Activated gamma-delta T cell (primary cell): ENCODE measurements at regions not wholly inside any gene's neighbourhood (a gene's known extent, or its start where the extent isn't known, plus 50 kb on each side); places are given as distances from the start of the nearest gene placed in this dataset.
"Not testable (repeated sequence)": the region's sequence is repeated elsewhere in the genome, so short reads cannot be mapped to it uniquely, and the experiment has no call there.

ENCODE experiments used
- DNase-seq: peaks from one replicate; lab custom pipeline; 2025; lab: John Stamatoyannopoulos, UW

GRCh38 chr13:37225414-37226070 is 120.1 kb upstream of the CSNK1A1L start:
- DNase-seq: no peak

- DNase-seq: no peak
Measured at GRCh38 chr13:37216331-37216730, 110.9 kb upstream of the CSNK1A1L start.

- no peak for DNase-seq
Measured at GRCh38 chr13:37212826-37213225, 107.4 kb upstream of the CSNK1A1L start.

GRCh38 chr13:37211487-37211886 is 106.0 kb upstream of the CSNK1A1L start:
- no peak for DNase-seq

GRCh38 chr13:37209621-37210580 is 104.4 kb upstream of the CSNK1A1L start:
- DNase-seq: no peak

- DNase-seq: no peak
Measured at GRCh38 chr13:37207691-37208451, 102.4 kb upstream of the CSNK1A1L start.

GRCh38 chr13:37202264-37202663 is 96.8 kb upstream of the CSNK1A1L start:
- no peak for DNase-seq

- DNase-seq: no peak
Measured at GRCh38 chr13:37201081-37201480, 95.6 kb upstream of the CSNK1A1L start.

GRCh38 chr13:37198629-37199028 is 93.2 kb upstream of the CSNK1A1L start:
- no peak for DNase-seq

- no peak for DNase-seq
Measured at GRCh38 chr13:37195621-37196020, 90.2 kb upstream of the CSNK1A1L start.

GRCh38 chr13:37194428-37194861 is 89.0 kb upstream of the CSNK1A1L start:
- DNase-seq: no peak

GRCh38 chr13:37192956-37193355 is 87.5 kb upstream of the CSNK1A1L start:
- no peak for DNase-seq

GRCh38 chr13:37187621-37188020 is 82.2 kb upstream of the CSNK1A1L start:
- DNase-seq: no peak

GRCh38 chr13:37187105-37187504 is 81.6 kb upstream of the CSNK1A1L start:
- DNase-seq: no peak

GRCh38 chr13:37181620-37182019 is 76.2 kb upstream of the CSNK1A1L start:
- no peak for DNase-seq

GRCh38 chr13:37179645-37180044 is 74.2 kb upstream of the CSNK1A1L start:
- DNase-seq: no peak

- no peak for DNase-seq
Measured at GRCh38 chr13:37177125-37177524, 71.7 kb upstream of the CSNK1A1L start.

- no peak for DNase-seq
Measured at GRCh38 chr13:37175996-37176395, 70.5 kb upstream of the CSNK1A1L start.

GRCh38 chr13:37173214-37173613 is 67.8 kb upstream of the CSNK1A1L start:
- no peak for DNase-seq

GRCh38 chr13:37172226-37172625 is 66.8 kb upstream of the CSNK1A1L start:
- DNase-seq: not testable (repeated sequence)

- DNase-seq: no peak
Measured at GRCh38 chr13:37168926-37169325, 63.5 kb upstream of the CSNK1A1L start.

GRCh38 chr13:37168151-37168550 is 62.7 kb upstream of the CSNK1A1L start:
- no peak for DNase-seq
